ENCODE measurements at regions not wholly inside any gene's neighbourhood (a gene's known extent, or its start where the extent isn't known, plus 50 kb on each side); places are given as distances from the start of the nearest gene placed in this dataset.

DNA sequence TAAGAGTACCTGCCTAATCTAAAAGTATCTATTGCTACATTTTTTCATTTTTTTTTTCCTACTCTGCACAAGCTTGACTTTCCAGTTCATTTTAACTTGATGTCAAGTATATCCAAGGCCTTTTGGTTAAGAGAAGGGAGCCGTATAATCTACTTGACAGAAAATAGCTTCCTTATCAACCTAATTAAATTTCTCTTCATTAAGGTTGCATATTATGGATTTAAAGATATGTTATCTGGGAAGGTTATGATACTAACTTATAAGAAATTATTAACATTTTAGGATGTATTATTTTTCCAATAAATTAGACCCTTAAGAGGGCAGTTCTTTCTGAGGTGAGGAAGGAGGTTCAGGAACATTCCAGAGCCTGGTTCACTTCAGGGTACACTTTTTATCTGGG lies 83.1 kb upstream of the SGIP1 start:
- TF ChIP-seq POLR2A (IDR thresholded peaks at IDR 0.05): no peak
- TF ChIP-seq, protein P1, sequence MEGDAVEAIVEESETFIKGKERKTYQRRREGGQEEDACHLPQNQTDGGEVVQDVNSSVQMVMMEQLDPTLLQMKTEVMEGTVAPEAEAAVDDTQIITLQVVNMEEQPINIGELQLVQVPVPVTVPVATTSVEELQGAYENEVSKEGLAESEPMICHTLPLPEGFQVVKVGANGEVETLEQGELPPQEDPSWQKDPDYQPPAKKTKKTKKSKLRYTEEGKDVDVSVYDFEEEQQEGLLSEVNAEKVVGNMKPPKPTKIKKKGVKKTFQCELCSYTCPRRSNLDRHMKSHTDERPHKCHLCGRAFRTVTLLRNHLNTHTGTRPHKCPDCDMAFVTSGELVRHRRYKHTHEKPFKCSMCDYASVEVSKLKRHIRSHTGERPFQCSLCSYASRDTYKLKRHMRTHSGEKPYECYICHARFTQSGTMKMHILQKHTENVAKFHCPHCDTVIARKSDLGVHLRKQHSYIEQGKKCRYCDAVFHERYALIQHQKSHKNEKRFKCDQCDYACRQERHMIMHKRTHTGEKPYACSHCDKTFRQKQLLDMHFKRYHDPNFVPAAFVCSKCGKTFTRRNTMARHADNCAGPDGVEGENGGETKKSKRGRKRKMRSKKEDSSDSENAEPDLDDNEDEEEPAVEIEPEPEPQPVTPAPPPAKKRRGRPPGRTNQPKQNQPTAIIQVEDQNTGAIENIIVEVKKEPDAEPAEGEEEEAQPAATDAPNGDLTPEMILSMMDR (IDR thresholded peaks at IDR 0.05): no peak
- no peak for TF ChIP-seq EP300 (IDR thresholded peaks at IDR 0.05)
- no peak for TF ChIP-seq POLR2AphosphoS5 (IDR thresholded peaks at IDR 0.05)
